Middle frontal gyrus (tissue), 1 donor: ENCODE measurements at regions not wholly inside any gene's neighbourhood (a gene's known extent, or its start where the extent isn't known, plus 50 kb on each side); places are given as distances from the start of the nearest gene placed in this dataset.
"Not testable (repeated sequence)": the region's sequence is repeated elsewhere in the genome, so short reads cannot be mapped to it uniquely, and the experiment has no call there.

Experiments used
- DNase-seq: peaks from one replicate; pipeline ENCODE4 v3.0.0-alpha.2; 2015; ENCODE audit warnings: low spot score; ENCODE audit errors: extremely low spot score

GRCh38 chr2:21773168-21773567 is 649.4 kb downstream of the TDRD15 start:
- no peak for DNase-seq

- DNase-seq = no peak
Observed at GRCh38 chr2:21774691-21775368, 651.1 kb downstream of the TDRD15 start.

GRCh38 chr2:21779786-21780185 is 656.0 kb downstream of the TDRD15 start:
- no peak for DNase-seq

GRCh38 chr2:21781962-21782361 is 658.2 kb downstream of the TDRD15 start:
- DNase-seq = no peak

- DNase-seq = no peak
Observed at GRCh38 chr2:21782866-21783265, 659.1 kb downstream of the TDRD15 start.

- no peak for DNase-seq
Observed at GRCh38 chr2:21787941-21788340, 664.2 kb downstream of the TDRD15 start.

- not testable (repeated sequence) for DNase-seq
Observed at GRCh38 chr2:21790311-21790710, 666.5 kb downstream of the TDRD15 start.

- no peak for DNase-seq
Observed at GRCh38 chr2:21792571-21792970, 668.8 kb downstream of the TDRD15 start.

GRCh38 chr2:21793461-21793860 is 669.7 kb downstream of the TDRD15 start:
- no peak for DNase-seq

- no peak for DNase-seq
Observed at GRCh38 chr2:21794611-21795010, 670.8 kb downstream of the TDRD15 start.

- no peak for DNase-seq
Observed at GRCh38 chr2:21800356-21800755, 676.6 kb downstream of the TDRD15 start.

GRCh38 chr2:21803550-21803949 is 679.8 kb downstream of the TDRD15 start:
- DNase-seq = no peak

- DNase-seq = no peak
Observed at GRCh38 chr2:21804151-21804550, 680.4 kb downstream of the TDRD15 start.

- DNase-seq = no peak
Observed at GRCh38 chr2:21811541-21811940, 687.8 kb downstream of the TDRD15 start.

GRCh38 chr2:21812766-21813165 is 689.0 kb downstream of the TDRD15 start:
- DNase-seq = no peak

GRCh38 chr2:21814588-21815149 is 690.9 kb downstream of the TDRD15 start:
- DNase-seq = no peak

GRCh38 chr2:21818212-21818795 is 694.5 kb downstream of the TDRD15 start:
- DNase-seq = no peak

GRCh38 chr2:21819454-21819853 is 695.7 kb downstream of the TDRD15 start:
- no peak for DNase-seq

GRCh38 chr2:21820271-21820670 is 696.5 kb downstream of the TDRD15 start:
- no peak for DNase-seq

- no peak for DNase-seq
Observed at GRCh38 chr2:21821672-21822227, 698.0 kb downstream of the TDRD15 start.

- no peak for DNase-seq
Observed at GRCh38 chr2:21822505-21822904, 698.7 kb downstream of the TDRD15 start.

GRCh38 chr2:21833767-21834166 is 710.0 kb downstream of the TDRD15 start:
- DNase-seq = no peak

- DNase-seq = no peak
Observed at GRCh38 chr2:21836261-21836660, 712.5 kb downstream of the TDRD15 start.
